ENCODE measurements at regions not wholly inside any gene's neighbourhood (a gene's known extent, or its start where the extent isn't known, plus 50 kb on each side); places are given as distances from the start of the nearest gene placed in this dataset.
A peak's percentile ranks its signal among the peaks of the same experiment; 100 is the strongest.

DNA sequence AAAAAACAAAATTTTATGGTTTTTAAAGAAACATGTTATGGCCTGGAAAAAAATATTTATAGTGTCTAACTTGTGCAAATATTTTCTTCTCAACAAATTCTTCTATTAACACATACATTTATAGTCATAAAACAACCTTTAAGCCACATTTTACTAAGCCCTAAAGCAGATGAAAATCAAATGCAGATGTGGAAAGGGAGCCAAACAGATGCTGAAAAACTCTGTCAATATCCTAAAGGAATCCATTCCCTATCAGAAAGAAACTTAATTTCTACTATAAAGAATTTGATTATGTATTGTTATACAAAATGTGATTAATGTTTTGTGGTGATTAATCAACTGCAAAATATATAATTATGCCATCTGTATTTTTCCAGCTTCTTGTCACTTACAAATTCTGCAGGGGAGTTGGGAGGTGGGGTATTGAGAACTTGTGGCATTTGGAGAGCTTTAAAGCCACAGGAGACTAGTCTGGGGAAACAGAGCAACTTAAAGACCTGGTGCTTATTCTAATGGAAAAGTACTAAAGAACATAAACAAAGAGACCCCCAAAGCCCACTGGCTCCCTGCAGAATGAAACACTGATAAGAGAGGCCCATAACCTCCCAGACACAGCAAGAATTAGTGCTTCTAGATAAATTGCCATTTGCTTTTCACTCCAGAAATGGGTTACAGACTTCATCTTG lies 1721.0 kb upstream of the PIK3C3 start:
- H3K4me3 ChIP-seq (ENCODE audit: low read depth, low read length), result no peak overlapping the region
- no peak for TF ChIP-seq MYC (IDR thresholded peaks at IDR 0.05; ENCODE audit: low read depth, low read length)
- TF ChIP-seq, protein P1, sequence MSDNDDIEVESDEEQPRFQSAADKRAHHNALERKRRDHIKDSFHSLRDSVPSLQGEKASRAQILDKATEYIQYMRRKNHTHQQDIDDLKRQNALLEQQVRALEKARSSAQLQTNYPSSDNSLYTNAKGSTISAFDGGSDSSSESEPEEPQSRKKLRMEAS (IDR thresholded peaks at IDR 0.05; ENCODE audit: low read depth, low read length), result no peak
- TF ChIP-seq POLR2A (IDR thresholded peaks at IDR 0.05; ENCODE audit: extremely low read depth, insufficient read length), result no peak
- TF ChIP-seq CTCF (IDR thresholded peaks at IDR 0.05; ENCODE audit: low read depth, low read length), result no peak
- no peak for DNase-seq (ENCODE audit: low read depth)

DNA sequence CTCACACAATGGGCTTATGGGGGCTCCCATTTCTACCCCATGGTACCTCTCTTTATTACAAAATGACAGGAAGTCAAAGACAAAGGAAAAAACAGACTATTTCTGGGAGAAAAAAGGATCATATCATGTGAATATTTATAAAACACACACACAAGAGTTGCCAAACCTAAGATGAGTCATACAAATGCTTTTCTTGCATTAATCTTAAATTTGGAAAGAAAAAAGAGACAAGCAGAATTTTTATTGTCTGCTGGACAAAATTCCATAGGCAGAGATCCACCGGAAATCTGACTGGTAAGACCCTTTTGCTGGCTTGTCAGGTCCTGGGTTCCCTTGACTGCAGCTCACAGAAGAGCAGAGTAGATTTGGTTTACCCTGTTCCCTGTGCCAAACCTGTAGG lies 1732.3 kb upstream of the PIK3C3 start:
- TF ChIP-seq CTCF (IDR thresholded peaks at IDR 0.05; ENCODE audit: low read depth, low read length) (no peak), MYC (IDR thresholded peaks at IDR 0.05; ENCODE audit: low read depth, low read length) (no peak), POLR2A (IDR thresholded peaks at IDR 0.05; ENCODE audit: extremely low read depth, insufficient read length) (no peak)
- TF ChIP-seq, protein P1 (IDR thresholded peaks at IDR 0.05; ENCODE audit: low read depth, low read length), result no peak
- H3K4me3 ChIP-seq (ENCODE audit: low read depth, low read length), result no peak overlapping the region
- DNase-seq (ENCODE audit: low read depth), result no peak

- no peak for DNase-seq (ENCODE audit: low read depth)
- no peak overlapping the region for H3K4me3 ChIP-seq (ENCODE audit: low read depth, low read length)
- TF ChIP-seq CTCF (IDR thresholded peaks at IDR 0.05; ENCODE audit: low read depth, low read length) (no peak), MYC (IDR thresholded peaks at IDR 0.05; ENCODE audit: low read depth, low read length) (no peak), POLR2A (IDR thresholded peaks at IDR 0.05; ENCODE audit: extremely low read depth, insufficient read length) (no peak)
- TF ChIP-seq, protein P1 (IDR thresholded peaks at IDR 0.05; ENCODE audit: low read depth, low read length), result no peak
Observed at GRCh38 chr18:40216856-40217255, 1738.2 kb upstream of the PIK3C3 start.

DNA sequence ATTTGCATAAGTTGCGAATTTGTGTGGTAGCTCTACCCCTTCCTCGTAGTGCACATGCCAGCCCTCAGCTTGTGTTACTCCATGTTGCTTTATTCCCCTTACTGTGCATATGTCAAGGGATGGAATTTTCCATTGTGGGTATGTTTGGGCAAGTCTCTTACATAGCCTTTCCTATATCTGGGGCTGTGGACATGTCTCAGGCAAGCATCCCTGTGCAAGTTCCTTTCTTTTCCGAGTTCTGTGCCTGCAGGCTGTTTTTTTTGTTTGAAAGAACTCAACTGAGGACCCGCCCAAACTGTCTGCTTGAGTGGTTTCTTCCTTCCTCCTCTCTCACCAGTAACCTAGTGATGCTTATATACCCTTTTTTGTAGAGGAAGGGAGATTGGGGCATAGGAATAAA lies 1739.1 kb upstream of the PIK3C3 start:
- DNase-seq (ENCODE audit: low read depth), result no peak

DNA sequence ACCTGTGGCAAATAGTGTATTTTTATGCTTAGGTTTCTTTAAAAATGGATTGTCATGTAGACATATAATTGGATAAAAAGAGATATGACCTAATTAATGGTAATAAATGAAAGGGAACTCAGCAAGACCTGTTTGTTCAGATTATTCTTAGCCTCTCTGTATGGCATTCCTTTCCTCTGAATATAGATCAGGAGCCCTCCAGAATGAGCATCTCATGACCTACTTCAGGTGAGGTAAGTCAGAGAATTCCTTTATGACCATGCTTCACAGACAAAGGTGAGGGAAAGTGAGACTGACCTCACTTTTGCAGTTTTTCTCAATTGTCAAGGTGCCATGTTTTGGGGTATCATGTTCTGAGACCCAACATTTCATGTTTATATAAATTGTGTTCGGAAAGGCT lies 1744.3 kb upstream of the PIK3C3 start:
- no peak for DNase-seq (ENCODE audit: low read depth)
- H3K4me3 ChIP-seq (ENCODE audit: low read depth, low read length), result no peak overlapping the region
- no peak for TF ChIP-seq MYC (IDR thresholded peaks at IDR 0.05; ENCODE audit: low read depth, low read length)
- TF ChIP-seq, protein P1 (IDR thresholded peaks at IDR 0.05; ENCODE audit: low read depth, low read length), result no peak
- TF ChIP-seq CTCF (IDR thresholded peaks at IDR 0.05; ENCODE audit: low read depth, low read length), result no peak
- TF ChIP-seq POLR2A (IDR thresholded peaks at IDR 0.05; ENCODE audit: extremely low read depth, insufficient read length), result no peak

More for the DNA sequence above, 1739.1 kb upstream of the PIK3C3 start:
- no peak for TF ChIP-seq CTCF (IDR thresholded peaks at IDR 0.05; ENCODE audit: low read depth, low read length)
- TF ChIP-seq MYC (IDR thresholded peaks at IDR 0.05; ENCODE audit: low read depth, low read length), result no peak
- H3K4me3 ChIP-seq (ENCODE audit: low read depth, low read length), result no peak overlapping the region

DNA sequence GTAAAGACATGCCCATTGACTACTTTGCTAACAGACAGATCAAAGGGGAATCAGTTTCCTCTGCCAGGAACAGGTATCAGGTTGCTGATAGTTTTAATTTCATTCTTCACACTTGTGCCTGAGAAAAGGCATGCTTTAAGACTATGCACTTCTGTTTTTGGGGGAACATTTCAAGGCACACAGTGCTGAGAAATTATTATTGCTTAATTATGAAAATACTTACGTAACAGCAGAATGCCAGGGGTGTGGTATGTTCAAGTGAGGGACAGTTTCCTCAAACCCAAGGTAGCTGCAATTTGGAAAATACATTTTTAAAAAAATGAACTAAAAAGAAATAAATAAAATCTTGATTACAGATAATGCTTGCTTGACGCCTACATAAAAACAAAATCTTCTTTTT lies 1746.1 kb upstream of the PIK3C3 start:
- DNase-seq (ENCODE audit: low read depth), result peak; percentile 9
- no peak overlapping the region for H3K4me3 ChIP-seq (ENCODE audit: low read depth, low read length)
- no peak for TF ChIP-seq POLR2A (IDR thresholded peaks at IDR 0.05; ENCODE audit: extremely low read depth, insufficient read length)
- no peak for TF ChIP-seq MYC (IDR thresholded peaks at IDR 0.05; ENCODE audit: low read depth, low read length)
- TF ChIP-seq, protein P1 (IDR thresholded peaks at IDR 0.05; ENCODE audit: low read depth, low read length), result no peak
- no peak for TF ChIP-seq CTCF (IDR thresholded peaks at IDR 0.05; ENCODE audit: low read depth, low read length)
